ENCODE measurements at regions not wholly inside any gene's neighbourhood (a gene's known extent, or its start where the extent isn't known, plus 50 kb on each side); places are given as distances from the start of the nearest gene placed in this dataset.

DNA sequence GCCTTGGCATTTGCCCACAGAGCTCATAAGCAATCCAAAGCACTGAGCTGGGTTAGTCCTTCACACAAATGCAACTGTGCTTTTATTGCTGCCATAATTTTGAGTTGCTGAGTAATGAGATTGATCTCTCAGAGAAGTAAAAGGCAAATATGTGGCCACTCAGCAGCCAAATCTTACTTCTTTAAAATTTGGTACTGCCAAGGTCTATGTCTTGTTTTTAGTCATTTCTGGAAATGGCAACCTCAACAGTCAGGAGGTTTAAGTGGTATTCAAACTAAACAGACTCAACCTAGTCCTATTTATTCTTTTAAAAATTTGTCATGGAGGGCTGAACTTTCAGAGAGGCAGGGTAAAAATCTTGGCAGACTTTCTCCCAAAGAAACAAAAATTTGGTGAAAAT lies 216.4 kb upstream of the GJB5 start:
- Histone ChIP-seq H3K4me3 (no peak overlapping the region), H3K4me2 (no peak overlapping the region), H3K4me1 (no peaks in the 10 kb centered on the region), H3K27ac (no peak overlapping the region), H3K9me3 (no peaks in the 10 kb centered on the region)
- POLR2A ChIA-PET: no interaction called here
- CTCF ChIA-PET: interaction anchor here (0.9 to 1.2 kb wide), 2 partner anchors 11 to 12 kb away, joined by 3 read pairs; no protein-coding TSS in a partner anchor
- ATAC-seq (no peak), FAIRE-seq (no peak), DNase-seq (ENCODE audit: low read depth in 1 of 2, low spot score in 1 of 2) (no peak)
- TF ChIP-seq KDM5A (IDR thresholded peaks at IDR 0.05) (no peak), FOXS1 (CRISPR knock-in tag; IDR thresholded peaks at IDR 0.05) (no peak), POLR2AphosphoS2 (conservative IDR thresholded peaks at IDR 0.05; ENCODE audit: low read length) (no peak), RNF2 (IDR thresholded peaks at IDR 0.05; ENCODE audit: borderline replicate concordance, low read depth) (no peak), FOSB (CRISPR knock-in tag; IDR thresholded peaks at IDR 0.05) (no peak), HEYL (CRISPR knock-in tag; IDR thresholded peaks at IDR 0.05) (no peak), BHLHE40 (IDR thresholded peaks at IDR 0.05; ENCODE audit: low read depth, low read length) (no peak)
- TF ChIP-seq, protein P1, sequence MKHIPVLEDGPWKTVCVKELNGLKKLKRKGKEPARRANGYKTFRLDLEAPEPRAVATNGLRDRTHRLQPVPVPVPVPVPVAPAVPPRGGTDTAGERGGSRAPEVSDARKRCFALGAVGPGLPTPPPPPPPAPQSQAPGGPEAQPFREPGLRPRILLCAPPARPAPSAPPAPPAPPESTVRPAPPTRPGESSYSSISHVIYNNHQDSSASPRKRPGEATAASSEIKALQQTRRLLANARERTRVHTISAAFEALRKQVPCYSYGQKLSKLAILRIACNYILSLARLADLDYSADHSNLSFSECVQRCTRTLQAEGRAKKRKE (CRISPR knock-in tag; IDR thresholded peaks at IDR 0.05; ENCODE audit: low read depth): no peak

DNA sequence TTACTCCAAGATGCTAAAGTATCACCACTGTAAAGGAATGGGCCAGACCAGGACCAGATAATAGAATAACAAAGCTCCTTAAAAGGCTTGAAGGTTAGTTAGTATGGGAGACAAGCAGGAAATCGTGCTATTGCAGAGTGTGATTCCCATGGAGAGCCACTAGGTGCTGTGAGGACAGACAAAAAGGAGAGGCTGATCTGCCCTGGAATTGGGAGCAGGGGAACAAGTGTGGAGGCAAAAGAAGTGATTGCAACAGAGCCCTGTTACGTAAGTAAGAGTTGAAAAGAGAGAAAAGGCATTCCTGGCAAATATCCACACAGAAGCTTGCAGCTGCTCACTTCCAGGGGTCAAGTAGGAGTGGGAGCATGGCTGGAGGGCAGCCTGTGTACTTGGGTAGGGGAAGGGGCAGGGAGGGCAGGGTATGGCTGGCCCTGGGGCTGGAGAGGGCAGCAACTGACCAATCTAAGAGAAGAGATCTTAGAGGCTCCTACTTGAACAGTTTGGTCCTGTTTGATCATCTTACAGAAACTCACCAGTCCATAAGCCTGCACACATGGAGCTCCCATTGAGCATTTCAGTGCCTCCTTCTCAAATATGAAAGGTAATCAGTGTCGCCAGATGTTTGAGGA lies 207.7 kb upstream of the GJB5 start:
- POLR2A ChIA-PET: no interaction called here
- peak in 1 of 2 experiments; percentile 3 for DNase-seq (ENCODE audit: low read depth in 1 of 2, low spot score in 1 of 2)
- WGBS (ENCODE audit: missing lambda C conversion rate): 0% methylated on average over 3 of the region's 3 CpGs
- TF ChIP-seq PBX3 (IDR thresholded peaks at IDR 0.05) (no peak), PHF8 (IDR thresholded peaks at IDR 0.05; ENCODE audit: borderline replicate concordance, low read depth) (no peak), NFE2L2 (conservative IDR thresholded peaks at IDR 0.05; ENCODE audit: low read length) (no peak), NR3C1 (IDR thresholded peaks at IDR 0.05) (no peak), FOXS1 (CRISPR knock-in tag; IDR thresholded peaks at IDR 0.05) (no peak), SREBF2 (IDR thresholded peaks at IDR 0.05) (no peak), RAD21 (conservative IDR thresholded peaks at IDR 0.05 in 1 of 2, IDR thresholded peaks at IDR 0.05 in 1 of 2) (no peak), ESRRA (IDR thresholded peaks at IDR 0.05; ENCODE audit: borderline replicate concordance, low read length) (no peak), ZFP36 (IDR thresholded peaks at IDR 0.05; ENCODE audit: borderline replicate concordance, partially characterized antibody) (no peak), CHD4 (IDR thresholded peaks at IDR 0.05; ENCODE audit: borderline replicate concordance) (no peak), EHF (CRISPR knock-in tag; IDR thresholded peaks at IDR 0.05) (no peak), RFX5 (IDR thresholded peaks at IDR 0.05) (no peak), FOSL2 (IDR thresholded peaks at IDR 0.05) (no peak), FOSL2 (CRISPR knock-in tag; IDR thresholded peaks at IDR 0.05) (no peak), HOXA7 (CRISPR knock-in tag; IDR thresholded peaks at IDR 0.05) (no peak), E2F6 (IDR thresholded peaks at IDR 0.05; ENCODE audit: borderline replicate concordance, low read depth) (no peak)
- CTCF ChIA-PET: no interaction called here
- FAIRE-seq: no peak
- no peak for ATAC-seq
- no peaks in the 10 kb centered on the region for H3K9me3 ChIP-seq
- no peak overlapping the region for H3K4me2 ChIP-seq
- no peak overlapping the region for H3K27ac ChIP-seq
- no peaks in the 10 kb centered on the region for H3K4me1 ChIP-seq
- H3K4me3 ChIP-seq: no peak overlapping the region

GRCh38 chr1:34549199-34549598 lies 205.6 kb upstream of the GJB5 start:
- no peak overlapping the region for H3K4me3 ChIP-seq
- DNase-seq (ENCODE audit: low read depth in 1 of 2, low spot score in 1 of 2): peak in 1 of 2 experiments; percentile 11
- no peaks in the 10 kb centered on the region for H3K4me1 ChIP-seq
- no peak for FAIRE-seq
- H3K4me2 ChIP-seq: no peak overlapping the region
- H3K27ac ChIP-seq: no peak overlapping the region
- CTCF ChIA-PET: no interaction called here
- 3% methylated on average over 5 of the region's 5 CpGs for WGBS (ENCODE audit: missing lambda C conversion rate)
- peak in 1 of 2 experiments; percentile 62; a peak in 3 of 6 replicates for ATAC-seq
- POLR2A ChIA-PET: no interaction called here
- no peak for TF ChIP-seq MAFK (IDR thresholded peaks at IDR 0.05; ENCODE audit: partially characterized antibody)
- TF ChIP-seq GATA3 (IDR thresholded peaks at IDR 0.05; ENCODE audit: borderline replicate concordance): no peak
- TF ChIP-seq HOXB5 (CRISPR knock-in tag; IDR thresholded peaks at IDR 0.05): no peak
- TF ChIP-seq ESRRA (IDR thresholded peaks at IDR 0.05; ENCODE audit: borderline replicate concordance, low read length): no peak
- TF ChIP-seq NFE2L2 (conservative IDR thresholded peaks at IDR 0.05; ENCODE audit: low read length): no peak
- no peak for TF ChIP-seq CHD2 (IDR thresholded peaks at IDR 0.05; ENCODE audit: low read length, partially characterized antibody)
- TF ChIP-seq, protein P2, sequence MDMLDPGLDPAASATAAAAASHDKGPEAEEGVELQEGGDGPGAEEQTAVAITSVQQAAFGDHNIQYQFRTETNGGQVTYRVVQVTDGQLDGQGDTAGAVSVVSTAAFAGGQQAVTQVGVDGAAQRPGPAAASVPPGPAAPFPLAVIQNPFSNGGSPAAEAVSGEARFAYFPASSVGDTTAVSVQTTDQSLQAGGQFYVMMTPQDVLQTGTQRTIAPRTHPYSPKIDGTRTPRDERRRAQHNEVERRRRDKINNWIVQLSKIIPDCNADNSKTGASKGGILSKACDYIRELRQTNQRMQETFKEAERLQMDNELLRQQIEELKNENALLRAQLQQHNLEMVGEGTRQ (IDR thresholded peaks at IDR 0.05): no peak
- TF ChIP-seq PHF8 (IDR thresholded peaks at IDR 0.05; ENCODE audit: borderline replicate concordance, low read depth): no peak
- TF ChIP-seq ZC3H11A (IDR thresholded peaks at IDR 0.05): no peak
- TF ChIP-seq POLR2AphosphoS2 (conservative IDR thresholded peaks at IDR 0.05; ENCODE audit: low read length): no peak
- TF ChIP-seq PBX3 (IDR thresholded peaks at IDR 0.05): no peak
- H3K9me3 ChIP-seq: no peaks in the 10 kb centered on the region
